Progenitor cell of endocrine pancreas (in vitro differentiated cells): ENCODE measurements at regions not wholly inside any gene's neighbourhood (a gene's known extent, or its start where the extent isn't known, plus 50 kb on each side); places are given as distances from the start of the nearest gene placed in this dataset.

Source experiments
- DNase-seq: peaks from one replicate; pipeline ENCODE4 v3.0.0; 2021; ENCODE audit warnings: low spot score; ENCODE audit not compliant: unreplicated experiment
- H3K27ac Mint-ChIP-seq: 2 replicates; pipeline ENCODE4 v1.8.0; 2021; ENCODE audit warnings: mild to moderate bottlenecking, moderate library complexity, mixed read lengths
- H3K27me3 Mint-ChIP-seq: 2 replicates; pipeline ENCODE4 v1.8.0; 2021; ENCODE audit warnings: mixed read lengths
- H3K36me3 Mint-ChIP-seq: 2 replicates; pipeline ENCODE4 v1.8.0; 2022; ENCODE audit warnings: mixed read lengths; ENCODE audit not compliant: insufficient read depth
- H3K4me1 Mint-ChIP-seq: 2 replicates; pipeline ENCODE4 v1.8.0; 2021; ENCODE audit warnings: low read depth, mixed read lengths
- H3K4me3 Mint-ChIP-seq: 2 replicates; pipeline ENCODE4 v1.8.0; 2021; ENCODE audit warnings: low read depth, mild to moderate bottlenecking, moderate library complexity, mixed read lengths
- H3K9me3 Mint-ChIP-seq: 2 replicates; pipeline ENCODE4 v1.8.0; 2021; ENCODE audit warnings: low read depth, mixed read lengths
- TF ChIP-seq, protein P1 (sequence below): fragments of 200-600 bp; sonication (generic); IDR thresholded peaks from one replicate; pipeline ENCODE4 v1.5.0; 2021; ENCODE audit warnings: antibody characterized with exemption, mild to moderate bottlenecking; ENCODE audit not compliant: unreplicated experiment

DNA sequence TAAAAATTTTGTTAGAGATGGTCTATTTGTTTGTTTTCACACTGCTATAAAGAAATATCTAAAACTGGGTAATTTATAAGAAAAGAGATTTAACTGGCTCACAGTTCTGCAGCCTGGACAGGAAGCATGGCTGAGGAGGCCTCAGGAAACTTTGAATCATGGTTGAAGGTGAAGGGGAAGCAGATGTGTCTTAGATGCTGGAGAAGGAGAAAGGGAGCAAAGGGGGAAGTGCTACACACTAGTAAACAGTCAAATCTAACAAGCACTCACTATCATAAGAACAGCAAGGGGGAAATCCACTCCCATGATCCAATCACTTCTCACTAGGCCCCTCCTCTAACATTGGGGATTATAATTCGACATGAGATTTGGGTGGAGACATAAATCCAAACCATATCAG, 76.8 kb upstream of the COL24A1 start:
- H3K27me3 Mint-ChIP-seq, result peaks cover 10% of the 10 kb centered on the region
- H3K27ac Mint-ChIP-seq, result no peak overlapping the region
- TF ChIP-seq, protein P1, sequence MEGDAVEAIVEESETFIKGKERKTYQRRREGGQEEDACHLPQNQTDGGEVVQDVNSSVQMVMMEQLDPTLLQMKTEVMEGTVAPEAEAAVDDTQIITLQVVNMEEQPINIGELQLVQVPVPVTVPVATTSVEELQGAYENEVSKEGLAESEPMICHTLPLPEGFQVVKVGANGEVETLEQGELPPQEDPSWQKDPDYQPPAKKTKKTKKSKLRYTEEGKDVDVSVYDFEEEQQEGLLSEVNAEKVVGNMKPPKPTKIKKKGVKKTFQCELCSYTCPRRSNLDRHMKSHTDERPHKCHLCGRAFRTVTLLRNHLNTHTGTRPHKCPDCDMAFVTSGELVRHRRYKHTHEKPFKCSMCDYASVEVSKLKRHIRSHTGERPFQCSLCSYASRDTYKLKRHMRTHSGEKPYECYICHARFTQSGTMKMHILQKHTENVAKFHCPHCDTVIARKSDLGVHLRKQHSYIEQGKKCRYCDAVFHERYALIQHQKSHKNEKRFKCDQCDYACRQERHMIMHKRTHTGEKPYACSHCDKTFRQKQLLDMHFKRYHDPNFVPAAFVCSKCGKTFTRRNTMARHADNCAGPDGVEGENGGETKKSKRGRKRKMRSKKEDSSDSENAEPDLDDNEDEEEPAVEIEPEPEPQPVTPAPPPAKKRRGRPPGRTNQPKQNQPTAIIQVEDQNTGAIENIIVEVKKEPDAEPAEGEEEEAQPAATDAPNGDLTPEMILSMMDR, result no peak
- peaks cover 1% of the 10 kb centered on the region for H3K36me3 Mint-ChIP-seq
- H3K4me1 Mint-ChIP-seq, result no peaks in the 10 kb centered on the region
- peaks cover 6% of the 10 kb centered on the region for H3K9me3 Mint-ChIP-seq
- no peak for DNase-seq
- no peak overlapping the region for H3K4me3 Mint-ChIP-seq

DNA sequence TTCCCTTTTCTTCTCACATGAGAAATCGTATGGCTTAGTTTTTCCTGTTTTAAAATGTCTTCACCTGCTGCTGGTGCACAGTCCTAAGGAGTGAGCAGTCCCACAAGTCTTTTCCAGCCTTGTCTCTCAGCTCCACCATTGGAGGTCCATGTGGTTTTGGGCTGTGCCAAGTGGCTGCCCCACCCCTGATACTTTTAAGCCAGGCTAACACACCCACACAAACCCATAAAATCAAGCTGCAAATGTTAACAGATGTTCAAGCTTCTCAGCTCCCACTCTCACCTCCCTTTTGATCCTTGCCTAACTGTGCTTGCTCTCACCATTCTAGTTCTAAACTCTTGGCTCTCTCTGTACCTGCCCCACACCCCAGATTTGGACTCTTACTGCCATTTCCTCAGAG, 74.5 kb upstream of the COL24A1 start:
- peaks cover 9% of the 10 kb centered on the region for H3K4me1 Mint-ChIP-seq
- peaks cover under 1% of the 10 kb centered on the region for H3K36me3 Mint-ChIP-seq
- H3K4me3 Mint-ChIP-seq, result no peak overlapping the region
- TF ChIP-seq, protein P1, result no peak
- peaks cover 8% of the 10 kb centered on the region for H3K9me3 Mint-ChIP-seq
- no peak overlapping the region for H3K27ac Mint-ChIP-seq
- peaks cover 13% of the 10 kb centered on the region for H3K27me3 Mint-ChIP-seq
- no peak for DNase-seq

DNA sequence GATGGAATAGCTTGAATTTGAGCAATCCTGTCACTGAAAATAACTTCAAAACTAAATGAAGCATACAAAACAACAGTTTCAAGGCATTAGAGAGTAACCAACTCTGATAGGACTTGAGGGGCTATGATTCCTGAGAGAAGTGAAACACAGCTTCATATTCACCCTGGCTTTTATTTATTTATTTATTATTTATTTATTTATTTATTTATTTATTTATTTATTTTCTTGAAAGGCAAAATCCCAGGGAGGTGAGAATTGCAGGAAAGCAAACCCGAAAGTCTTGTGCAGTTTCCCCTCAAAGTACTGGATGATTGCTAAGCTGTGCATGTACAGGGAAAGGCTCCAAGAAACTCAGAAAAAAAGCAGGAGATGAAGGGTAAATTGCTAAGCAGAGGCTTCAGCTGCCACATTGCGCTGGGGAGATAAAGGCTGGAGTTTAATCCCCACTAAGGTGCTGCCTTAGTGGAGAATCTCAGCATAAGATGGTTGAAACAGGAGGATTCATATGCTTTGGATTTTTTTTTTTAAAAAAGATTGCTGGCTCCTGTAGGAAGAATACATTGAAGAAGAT, 72.9 kb upstream of the COL24A1 start:
- Mint-ChIP-seq H3K36me3 (no peaks in the 10 kb centered on the region), H3K27ac (no peak overlapping the region), H3K4me1 (peaks cover 9% of the 10 kb centered on the region), H3K4me3 (no peak overlapping the region), H3K9me3 (peaks cover 4% of the 10 kb centered on the region), H3K27me3 (peaks cover 13% of the 10 kb centered on the region)
- TF ChIP-seq, protein P1, result no peak
- no peak for DNase-seq

DNA sequence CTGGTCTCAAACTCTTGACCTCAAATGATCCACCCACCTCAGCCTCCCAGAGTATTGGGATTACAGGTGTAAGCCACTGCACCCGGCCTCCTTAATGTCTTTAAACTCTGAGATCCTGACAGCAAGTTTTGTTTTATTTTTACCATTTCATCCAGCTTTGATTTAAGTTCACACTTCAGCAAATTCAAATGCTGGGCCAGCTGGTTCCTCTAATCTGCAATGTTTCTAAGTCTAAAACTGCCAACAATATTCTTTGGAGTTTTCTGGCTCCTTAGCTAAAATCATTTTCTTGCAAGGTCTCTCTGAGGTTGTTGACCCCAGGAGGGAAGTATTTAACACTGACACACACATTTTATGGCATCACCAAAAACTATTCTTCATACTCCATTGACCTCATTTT, 72.0 kb upstream of the COL24A1 start:
- Mint-ChIP-seq H3K36me3 (no peaks in the 10 kb centered on the region), H3K27me3 (peaks cover 15% of the 10 kb centered on the region), H3K9me3 (peaks cover 4% of the 10 kb centered on the region), H3K27ac (no peak overlapping the region), H3K4me3 (no peak overlapping the region), H3K4me1 (peaks cover 9% of the 10 kb centered on the region)
- no peak for DNase-seq
- TF ChIP-seq, protein P1, result no peak

DNA sequence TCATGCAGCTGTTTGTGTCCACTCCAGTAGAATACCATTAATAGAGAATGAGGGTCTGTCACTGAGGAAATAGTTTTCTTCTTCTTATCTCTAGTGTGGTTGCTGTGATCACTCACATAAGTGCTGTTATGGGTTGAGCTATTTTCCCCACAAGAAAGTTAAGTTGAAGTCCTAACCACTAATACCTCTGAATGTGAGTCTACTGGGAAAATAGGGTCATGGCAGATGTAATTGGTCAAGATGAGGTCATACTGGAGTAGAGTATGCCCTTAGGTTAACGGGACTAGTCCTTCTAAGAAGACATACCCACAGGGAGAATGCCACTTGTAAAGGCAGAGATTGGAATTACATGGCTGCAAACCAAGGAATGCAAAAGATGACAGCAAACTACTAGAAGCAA, 70.5 kb upstream of the COL24A1 start:
- no peak for DNase-seq
- Mint-ChIP-seq H3K9me3 (peaks cover 4% of the 10 kb centered on the region), H3K27ac (no peak overlapping the region), H3K4me1 (peaks cover 9% of the 10 kb centered on the region), H3K4me3 (no peak overlapping the region), H3K27me3 (peaks cover 16% of the 10 kb centered on the region), H3K36me3 (no peaks in the 10 kb centered on the region)
- TF ChIP-seq, protein P1, result no peak
